ENCODE measurements at regions not wholly inside any gene's neighbourhood (a gene's known extent, or its start where the extent isn't known, plus 50 kb on each side); places are given as distances from the start of the nearest gene placed in this dataset.

- Mint-ChIP-seq H3K27me3 (ENCODE audit: low read depth in 2 of 2) (peaks cover 13 to 14% of the 10 kb centered on the region in 2 donors), H3K27ac (no peak overlapping the region), H3K4me1 (no peaks in the 10 kb centered on the region), H3K36me3 (peaks cover 8% of the 10 kb centered on the region), H3K4me3 (no peak overlapping the region), H3K9me3 (peaks cover 0 to 4% of the 10 kb centered on the region in 2 donors)
- H3K9me3 ChIP-seq (ENCODE audit: control insufficient read depth, insufficient read depth, low read length), result no peaks in the 10 kb centered on the region
- H3K4me3 ChIP-seq (ENCODE audit: low read length), result no peak overlapping the region
- no peaks in the 10 kb centered on the region for H3K4me1 ChIP-seq (ENCODE audit: control insufficient read depth, insufficient read depth, low read length)
- ATAC-seq (no peak), DNase-seq (no peak)
- H3K27me3 ChIP-seq (ENCODE audit: control insufficient read depth, insufficient read depth, low read length), result peaks cover 2% of the 10 kb centered on the region
- no peak overlapping the region for H3K27ac ChIP-seq (ENCODE audit: low read length)
- intact Hi-C loops (cut with micrococcal nuclease), result no loop called here
- no peaks in the 10 kb centered on the region for H3K36me3 ChIP-seq (ENCODE audit: control insufficient read depth, insufficient read depth, low read length)
- TF ChIP-seq CTCF (IDR thresholded peaks at IDR 0.05), result no peak
- WGBS (ENCODE audit: insufficient coverage), result 77% methylated on average over 5 of the region's 6 CpGs
Measured at GRCh38 chr20:24878657-24879056, 70.4 kb upstream of the CST7 start.

- WGBS (ENCODE audit: insufficient coverage), result 90% methylated on average over 6 of the region's 6 CpGs
- no peak for TF ChIP-seq CTCF (IDR thresholded peaks at IDR 0.05)
Measured at GRCh38 chr20:24879875-24880274, 69.2 kb upstream of the CST7 start.

GRCh38 chr20:24880356-24880755 is 68.7 kb upstream of the CST7 start:
- ATAC-seq, result no peak
- H3K27me3 ChIP-seq (ENCODE audit: control insufficient read depth, insufficient read depth, low read length), result peaks cover 7% of the 10 kb centered on the region
- H3K4me1 ChIP-seq (ENCODE audit: control insufficient read depth, insufficient read depth, low read length), result no peaks in the 10 kb centered on the region
- H3K4me3 ChIP-seq (ENCODE audit: low read length), result no peak overlapping the region
- H3K36me3 ChIP-seq (ENCODE audit: control insufficient read depth, insufficient read depth, low read length), result no peaks in the 10 kb centered on the region
- no peak for DNase-seq
- intact Hi-C loops (cut with micrococcal nuclease), result no loop called here
- H3K27ac ChIP-seq (ENCODE audit: low read length), result no peak overlapping the region
- H3K27me3 Mint-ChIP-seq (ENCODE audit: low read depth in 2 of 2), result peaks cover 15 to 23% of the 10 kb centered on the region in 2 donors
- no peaks in the 10 kb centered on the region for H3K4me1 Mint-ChIP-seq
- H3K36me3 Mint-ChIP-seq, result peaks cover 11% of the 10 kb centered on the region
- TF ChIP-seq CTCF (IDR thresholded peaks at IDR 0.05), result no peak
- H3K9me3 Mint-ChIP-seq, result peaks cover 0 to 7% of the 10 kb centered on the region in 2 donors
- H3K27ac Mint-ChIP-seq, result no peak overlapping the region
- 40% methylated on average over 3 of the region's 3 CpGs for WGBS (ENCODE audit: insufficient coverage)
- no peak overlapping the region for H3K4me3 Mint-ChIP-seq
- H3K9me3 ChIP-seq (ENCODE audit: control insufficient read depth, insufficient read depth, low read length), result no peaks in the 10 kb centered on the region

More at GRCh38 chr20:24879875-24880274, 69.2 kb upstream of the CST7 start:
- no peaks in the 10 kb centered on the region for H3K9me3 ChIP-seq (ENCODE audit: control insufficient read depth, insufficient read depth, low read length)
- Mint-ChIP-seq H3K9me3 (peaks cover 0 to 7% of the 10 kb centered on the region in 2 donors), H3K36me3 (peaks cover 11% of the 10 kb centered on the region), H3K27me3 (ENCODE audit: low read depth in 2 of 2) (peaks cover 15 to 18% of the 10 kb centered on the region in 2 donors), H3K4me3 (no peak overlapping the region), H3K27ac (no peak overlapping the region), H3K4me1 (no peaks in the 10 kb centered on the region)
- peaks cover 7% of the 10 kb centered on the region for H3K27me3 ChIP-seq (ENCODE audit: control insufficient read depth, insufficient read depth, low read length)
- no peak for DNase-seq
- no peak overlapping the region for H3K4me3 ChIP-seq (ENCODE audit: low read length)
- intact Hi-C loops (cut with micrococcal nuclease), result no loop called here
- H3K36me3 ChIP-seq (ENCODE audit: control insufficient read depth, insufficient read depth, low read length), result no peaks in the 10 kb centered on the region
- no peak overlapping the region for H3K27ac ChIP-seq (ENCODE audit: low read length)
- H3K4me1 ChIP-seq (ENCODE audit: control insufficient read depth, insufficient read depth, low read length), result no peaks in the 10 kb centered on the region
- no peak for ATAC-seq

GRCh38 chr20:24890286-24890685 is 58.8 kb upstream of the CST7 start:
- Mint-ChIP-seq H3K27me3 (ENCODE audit: low read depth in 2 of 2) (peaks cover 16 to 36% of the 10 kb centered on the region in 2 donors), H3K4me1 (no peaks in the 10 kb centered on the region), H3K4me3 (no peak overlapping the region), H3K27ac (no peak overlapping the region), H3K36me3 (no peaks in the 10 kb centered on the region), H3K9me3 (no peaks in the 10 kb centered on the region)
- DNase-seq, result no peak
- TF ChIP-seq CTCF (IDR thresholded peaks at IDR 0.05), result no peak
- Histone ChIP-seq H3K4me3 (ENCODE audit: low read length) (no peak overlapping the region), H3K36me3 (ENCODE audit: control insufficient read depth, insufficient read depth, low read length) (no peaks in the 10 kb centered on the region), H3K9me3 (ENCODE audit: control insufficient read depth, insufficient read depth, low read length) (no peaks in the 10 kb centered on the region), H3K27ac (ENCODE audit: low read length) (no peak overlapping the region), H3K4me1 (ENCODE audit: control insufficient read depth, insufficient read depth, low read length) (no peaks in the 10 kb centered on the region), H3K27me3 (ENCODE audit: control insufficient read depth, insufficient read depth, low read length) (no peaks in the 10 kb centered on the region)
- intact Hi-C loops (cut with micrococcal nuclease), result no loop called here
- 95% methylated on average over 9 of the region's 9 CpGs for WGBS (ENCODE audit: insufficient coverage)
- ATAC-seq, result no peak
